HEK293 (cell line): ENCODE measurements at regions not wholly inside any gene's neighbourhood (a gene's known extent, or its start where the extent isn't known, plus 50 kb on each side); places are given as distances from the start of the nearest gene placed in this dataset.

Experiments used
- CTCF ChIA-PET: fragments of 350-600 bp; formaldehyde crosslinking; extraction: SDS; loops from one replicate; lab custom pipeline; 2021; ENCODE audit warnings: antibody characterized with exemption; lab: Yijun Ruan, JAX
- POLR2A ChIA-PET: fragments of 300-600 bp; formaldehyde crosslinking; extraction: SDS; loops from one replicate; lab custom pipeline; 2020; ENCODE audit warnings: antibody characterized with exemption, inconsistent platforms; lab: Yijun Ruan, JAX
- H3K27ac ChIP-seq: fragments of 200-500 bp; sonication (Bioruptor generic); 2 replicates; pipeline ENCODE4 v1.5.1; 2014; ENCODE audit warnings: low read depth, low read length, control low read depth, inconsistent platforms; ENCODE audit errors: extremely low read depth
- H3K36me3 ChIP-seq, 2 experiments: fragments of 200-500 bp in 1 of 2; sonication (Bioruptor generic) in 1 of 2; 1 replicate in 1 of 2; 2 replicates in 1 of 2; pipeline ENCODE4 v1.5.1; 2014 to 2017; ENCODE audit warnings: inconsistent platforms in 2 of 2, low read length in 2 of 2; ENCODE audit not compliant: control insufficient read depth in 2 of 2, insufficient read depth in 1 of 2
- H3K4me1 ChIP-seq: fragments of 200-500 bp; sonication (Bioruptor generic); 2 replicates; pipeline ENCODE4 v1.5.1; 2014; ENCODE audit warnings: mild to moderate bottlenecking, low read length, inconsistent platforms; ENCODE audit not compliant: control insufficient read depth, insufficient read depth
- H3K4me3 ChIP-seq: 2 replicates; pipeline ENCODE4 v1.5.1; 2011; ENCODE audit warnings: low read depth, mild to moderate bottlenecking, control low read depth, low read length, moderate library complexity
- H3K9me3 ChIP-seq: fragments of 200-500 bp; sonication (Bioruptor generic); 2 replicates; pipeline ENCODE4 v1.5.1; 2014; ENCODE audit warnings: low read depth, low read length, inconsistent platforms; ENCODE audit not compliant: control insufficient read depth, insufficient read depth
- KLF1 ChIP-seq: fragments of 450-650 bp; formaldehyde crosslinking; IDR thresholded peaks from 2 replicates; pipeline ENCODE4 v1.5.1; 2016; ENCODE audit warnings: missing biosample characterization, missing genetic modification characterization
- KLF9 ChIP-seq: fragments of 450-650 bp; formaldehyde crosslinking; IDR thresholded peaks from 2 replicates; pipeline ENCODE4 v1.5.1; 2016; ENCODE audit warnings: missing biosample characterization, missing genetic modification characterization, low read depth
- MEIS1 ChIP-seq: sonication (generic); formaldehyde crosslinking; IDR thresholded peaks from 2 replicates; pipeline ENCODE4 v1.8.1; 2022; ENCODE audit warnings: missing genetic modification reagents, mild to moderate bottlenecking, borderline replicate concordance
- OVOL3 ChIP-seq: fragments of 450-650 bp; formaldehyde crosslinking; IDR thresholded peaks from 2 replicates; pipeline ENCODE4 v1.5.1; 2016; ENCODE audit warnings: missing biosample characterization, missing genetic modification characterization
- TRIM28 ChIP-seq: IDR thresholded peaks from 2 replicates; pipeline ENCODE4 v1.6.1; 2011; ENCODE audit warnings: low read length, control low read depth, borderline replicate concordance
- YY2 ChIP-seq: fragments of 450-650 bp; formaldehyde crosslinking; IDR thresholded peaks from 2 replicates; pipeline ENCODE4 v1.5.1; 2016; ENCODE audit warnings: missing biosample characterization, missing genetic modification characterization
- ZBTB21 ChIP-seq: fragments of 450-650 bp; formaldehyde crosslinking; IDR thresholded peaks from 2 replicates; pipeline ENCODE4 v1.5.1; 2017; ENCODE audit warnings: missing biosample characterization, missing genetic modification characterization
- ZFP41 ChIP-seq: fragments of 450-650 bp; formaldehyde crosslinking; IDR thresholded peaks from 2 replicates; pipeline ENCODE4 v1.5.1; 2016; ENCODE audit warnings: missing biosample characterization, missing genetic modification characterization, borderline replicate concordance
- ZNF10 ChIP-seq: fragments of 450-650 bp; formaldehyde crosslinking; IDR thresholded peaks from 2 replicates; pipeline ENCODE4 v1.5.1; 2017; ENCODE audit warnings: missing biosample characterization, missing genetic modification characterization
- ZNF114 ChIP-seq: fragments of 450-650 bp; formaldehyde crosslinking; IDR thresholded peaks from 2 replicates; pipeline ENCODE4 v1.5.0; 2017; ENCODE audit warnings: missing biosample characterization, missing genetic modification characterization
- ZNF133 ChIP-seq: fragments of 450-650 bp; formaldehyde crosslinking; IDR thresholded peaks from 2 replicates; pipeline ENCODE4 v1.5.1; 2016; ENCODE audit warnings: missing biosample characterization, missing genetic modification characterization
- ZNF202 ChIP-seq: fragments of 450-650 bp; formaldehyde crosslinking; IDR thresholded peaks from 2 replicates; pipeline ENCODE4 v1.5.1; 2016; ENCODE audit warnings: missing biosample characterization, missing genetic modification characterization, borderline replicate concordance
- ZNF239 ChIP-seq: fragments of 450-650 bp; formaldehyde crosslinking; IDR thresholded peaks from 2 replicates; pipeline ENCODE4 v1.5.1; 2016; ENCODE audit warnings: missing biosample characterization, missing genetic modification characterization
- ZNF248 ChIP-seq: fragments of 450-650 bp; formaldehyde crosslinking; IDR thresholded peaks from 2 replicates; pipeline ENCODE4 v1.5.1; 2017; ENCODE audit warnings: missing biosample characterization, missing genetic modification characterization
- ZNF350 ChIP-seq: fragments of 450-650 bp; formaldehyde crosslinking; IDR thresholded peaks from 2 replicates; pipeline ENCODE4 v1.5.0; 2017; ENCODE audit warnings: missing biosample characterization, mild to moderate bottlenecking, missing genetic modification characterization
- ZNF473 ChIP-seq: fragments of 450-650 bp; formaldehyde crosslinking; IDR thresholded peaks from 2 replicates; pipeline ENCODE4 v1.5.1; 2017; ENCODE audit warnings: missing biosample characterization, missing genetic modification characterization
- ZNF768 ChIP-seq: fragments of 450-650 bp; formaldehyde crosslinking; IDR thresholded peaks from 2 replicates; pipeline ENCODE4 v1.5.1; 2018; ENCODE audit warnings: missing biosample characterization, mild to moderate bottlenecking, missing genetic modification characterization
- ZNF830 ChIP-seq: fragments of 450-650 bp; IDR thresholded peaks from 2 replicates; pipeline ENCODE4 v1.5.0; 2018; ENCODE audit warnings: missing biosample characterization, missing genetic modification characterization, low read depth, mild to moderate bottlenecking, moderate library complexity
- ZSCAN16 ChIP-seq: fragments of 450-650 bp; formaldehyde crosslinking; IDR thresholded peaks from 2 replicates; pipeline ENCODE4 v1.5.1; 2016; ENCODE audit warnings: missing biosample characterization, missing genetic modification characterization
- ZSCAN30 ChIP-seq: fragments of 450-650 bp; IDR thresholded peaks from 2 replicates; pipeline ENCODE4 v1.5.1; 2018; ENCODE audit warnings: missing biosample characterization, mild to moderate bottlenecking, missing genetic modification characterization, moderate library complexity
- ZXDB ChIP-seq: fragments of 450-650 bp; formaldehyde crosslinking; IDR thresholded peaks from 2 replicates; pipeline ENCODE4 v1.5.1; 2016; ENCODE audit warnings: missing biosample characterization, missing genetic modification characterization
- TF ChIP-seq, protein P1 (sequence below): fragments of 450-650 bp; formaldehyde crosslinking; IDR thresholded peaks from 2 replicates; pipeline ENCODE4 v1.5.1; 2016; ENCODE audit warnings: missing biosample characterization, missing genetic modification characterization
- TF ChIP-seq, protein P2 (sequence below): fragments of 450-650 bp; formaldehyde crosslinking; IDR thresholded peaks from 2 replicates; pipeline ENCODE4 v1.5.1; 2016; ENCODE audit warnings: missing biosample characterization, missing genetic modification characterization
- TF ChIP-seq, protein P3 (sequence below): fragments of 450-650 bp; formaldehyde crosslinking; IDR thresholded peaks from 2 replicates; pipeline ENCODE4 v1.5.1; 2016; ENCODE audit warnings: missing biosample characterization, missing genetic modification characterization, borderline replicate concordance
- TF ChIP-seq, protein P4 (sequence below): fragments of 450-650 bp; formaldehyde crosslinking; IDR thresholded peaks from 2 replicates; pipeline ENCODE4 v1.5.1; 2017; ENCODE audit warnings: missing biosample characterization, missing genetic modification characterization
- TF ChIP-seq, protein P5 (sequence below): fragments of 450-650 bp; formaldehyde crosslinking; IDR thresholded peaks from 2 replicates; pipeline ENCODE4 v1.5.1; 2016; ENCODE audit warnings: missing biosample characterization, missing genetic modification characterization

DNA sequence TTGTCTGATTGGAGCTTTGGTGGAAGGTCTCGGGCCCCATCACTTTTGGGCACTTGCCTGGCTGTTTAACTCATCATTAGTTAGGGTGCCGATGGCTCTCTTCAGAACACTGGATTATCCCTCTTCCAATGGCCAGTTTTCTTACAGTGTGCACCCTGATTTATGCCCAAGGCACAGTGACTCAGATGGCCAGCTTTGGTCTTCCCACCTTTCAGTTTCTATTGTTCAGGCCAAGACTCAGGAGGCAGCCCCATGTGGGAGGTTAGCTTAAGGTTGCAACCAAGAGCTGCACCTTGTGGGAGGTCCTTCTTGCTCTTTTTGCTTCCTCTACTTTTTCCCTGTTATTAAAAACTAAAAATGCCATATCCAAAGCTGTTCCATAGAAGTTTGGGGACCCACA lies 121.0 kb upstream of the ZNF91 start:
- TF ChIP-seq TRIM28 (no peak), ZSCAN30 (no peak), MEIS1 (CRISPR knock-in tag) (no peak), ZNF768 (no peak), ZSCAN16 (tag by site-specific recombination) (no peak), ZNF830 (tag by site-specific recombination) (no peak), YY2 (tag by site-specific recombination) (no peak), ZFP41 (tag by site-specific recombination) (no peak), ZBTB21 (tag by site-specific recombination) (no peak), ZNF239 (tag by site-specific recombination) (no peak), ZNF114 (no peak), KLF1 (no peak)
- TF ChIP-seq, protein P1, sequence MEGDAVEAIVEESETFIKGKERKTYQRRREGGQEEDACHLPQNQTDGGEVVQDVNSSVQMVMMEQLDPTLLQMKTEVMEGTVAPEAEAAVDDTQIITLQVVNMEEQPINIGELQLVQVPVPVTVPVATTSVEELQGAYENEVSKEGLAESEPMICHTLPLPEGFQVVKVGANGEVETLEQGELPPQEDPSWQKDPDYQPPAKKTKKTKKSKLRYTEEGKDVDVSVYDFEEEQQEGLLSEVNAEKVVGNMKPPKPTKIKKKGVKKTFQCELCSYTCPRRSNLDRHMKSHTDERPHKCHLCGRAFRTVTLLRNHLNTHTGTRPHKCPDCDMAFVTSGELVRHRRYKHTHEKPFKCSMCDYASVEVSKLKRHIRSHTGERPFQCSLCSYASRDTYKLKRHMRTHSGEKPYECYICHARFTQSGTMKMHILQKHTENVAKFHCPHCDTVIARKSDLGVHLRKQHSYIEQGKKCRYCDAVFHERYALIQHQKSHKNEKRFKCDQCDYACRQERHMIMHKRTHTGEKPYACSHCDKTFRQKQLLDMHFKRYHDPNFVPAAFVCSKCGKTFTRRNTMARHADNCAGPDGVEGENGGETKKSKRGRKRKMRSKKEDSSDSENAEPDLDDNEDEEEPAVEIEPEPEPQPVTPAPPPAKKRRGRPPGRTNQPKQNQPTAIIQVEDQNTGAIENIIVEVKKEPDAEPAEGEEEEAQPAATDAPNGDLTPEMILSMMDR (tag by site-specific recombination) = no peak
- TF ChIP-seq, protein P2, sequence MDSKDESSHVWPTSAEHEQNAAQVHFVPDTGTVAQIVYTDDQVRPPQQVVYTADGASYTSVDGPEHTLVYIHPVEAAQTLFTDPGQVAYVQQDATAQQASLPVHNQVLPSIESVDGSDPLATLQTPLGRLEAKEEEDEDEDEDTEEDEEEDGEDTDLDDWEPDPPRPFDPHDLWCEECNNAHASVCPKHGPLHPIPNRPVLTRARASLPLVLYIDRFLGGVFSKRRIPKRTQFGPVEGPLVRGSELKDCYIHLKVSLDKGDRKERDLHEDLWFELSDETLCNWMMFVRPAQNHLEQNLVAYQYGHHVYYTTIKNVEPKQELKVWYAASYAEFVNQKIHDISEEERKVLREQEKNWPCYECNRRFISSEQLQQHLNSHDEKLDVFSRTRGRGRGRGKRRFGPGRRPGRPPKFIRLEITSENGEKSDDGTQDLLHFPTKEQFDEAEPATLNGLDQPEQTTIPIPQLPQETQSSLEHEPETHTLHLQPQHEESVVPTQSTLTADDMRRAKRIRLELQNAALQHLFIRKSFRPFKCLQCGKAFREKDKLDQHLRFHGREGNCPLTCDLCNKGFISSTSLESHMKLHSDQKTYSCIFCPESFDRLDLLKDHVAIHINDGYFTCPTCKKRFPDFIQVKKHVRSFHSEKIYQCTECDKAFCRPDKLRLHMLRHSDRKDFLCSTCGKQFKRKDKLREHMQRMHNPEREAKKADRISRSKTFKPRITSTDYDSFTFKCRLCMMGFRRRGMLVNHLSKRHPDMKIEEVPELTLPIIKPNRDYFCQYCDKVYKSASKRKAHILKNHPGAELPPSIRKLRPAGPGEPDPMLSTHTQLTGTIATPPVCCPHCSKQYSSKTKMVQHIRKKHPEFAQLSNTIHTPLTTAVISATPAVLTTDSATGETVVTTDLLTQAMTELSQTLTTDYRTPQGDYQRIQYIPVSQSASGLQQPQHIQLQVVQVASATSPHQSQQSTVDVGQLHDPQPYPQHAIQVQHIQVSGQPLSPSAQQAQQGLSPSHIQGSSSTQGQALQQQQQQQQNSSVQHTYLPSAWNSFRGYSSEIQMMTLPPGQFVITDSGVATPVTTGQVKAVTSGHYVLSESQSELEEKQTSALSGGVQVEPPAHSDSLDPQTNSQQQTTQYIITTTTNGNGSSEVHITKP (tag by site-specific recombination) = no peak
- CTCF ChIA-PET = no interaction called here
- Histone ChIP-seq H3K27ac (no peak overlapping the region), H3K4me3 (no peak overlapping the region), H3K9me3 (no peaks in the 10 kb centered on the region), H3K4me1 (no peaks in the 10 kb centered on the region), H3K36me3 (no peaks in the 10 kb centered on the region)
- POLR2A ChIA-PET = no interaction called here

DNA sequence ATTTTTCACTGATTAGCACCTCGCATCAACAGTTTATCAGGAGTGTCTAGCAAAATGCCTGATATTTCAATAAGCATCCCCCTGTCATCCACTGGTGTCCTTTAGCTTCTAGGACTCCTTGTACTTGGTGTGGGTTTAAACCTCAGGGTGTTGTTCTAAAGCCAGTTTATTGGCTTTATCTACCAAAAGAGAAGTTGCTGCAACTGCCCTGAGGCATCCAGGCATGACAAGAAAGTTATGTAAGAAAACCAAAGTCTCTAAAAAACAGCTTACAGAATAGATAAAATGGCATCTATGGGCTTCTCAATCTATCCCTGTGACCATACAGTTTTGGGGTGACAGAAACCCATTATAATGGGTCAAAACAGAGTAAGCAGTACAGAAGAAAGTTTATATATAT lies 120.3 kb upstream of the ZNF91 start:
- CTCF ChIA-PET = no interaction called here
- POLR2A ChIA-PET = no interaction called here
- H3K4me3 ChIP-seq = no peak overlapping the region
- TF ChIP-seq ZNF10 (tag by site-specific recombination) (no peak), KLF1 (no peak), ZNF248 (tag by site-specific recombination) (no peak), ZNF202 (tag by site-specific recombination) (no peak), ZSCAN16 (tag by site-specific recombination) (no peak), ZNF133 (no peak), KLF9 (tag by site-specific recombination) (no peak), ZNF473 (tag by site-specific recombination) (no peak), ZNF350 (tag by site-specific recombination) (no peak), OVOL3 (tag by site-specific recombination) (no peak), ZXDB (tag by site-specific recombination) (no peak)
- TF ChIP-seq, protein P3, sequence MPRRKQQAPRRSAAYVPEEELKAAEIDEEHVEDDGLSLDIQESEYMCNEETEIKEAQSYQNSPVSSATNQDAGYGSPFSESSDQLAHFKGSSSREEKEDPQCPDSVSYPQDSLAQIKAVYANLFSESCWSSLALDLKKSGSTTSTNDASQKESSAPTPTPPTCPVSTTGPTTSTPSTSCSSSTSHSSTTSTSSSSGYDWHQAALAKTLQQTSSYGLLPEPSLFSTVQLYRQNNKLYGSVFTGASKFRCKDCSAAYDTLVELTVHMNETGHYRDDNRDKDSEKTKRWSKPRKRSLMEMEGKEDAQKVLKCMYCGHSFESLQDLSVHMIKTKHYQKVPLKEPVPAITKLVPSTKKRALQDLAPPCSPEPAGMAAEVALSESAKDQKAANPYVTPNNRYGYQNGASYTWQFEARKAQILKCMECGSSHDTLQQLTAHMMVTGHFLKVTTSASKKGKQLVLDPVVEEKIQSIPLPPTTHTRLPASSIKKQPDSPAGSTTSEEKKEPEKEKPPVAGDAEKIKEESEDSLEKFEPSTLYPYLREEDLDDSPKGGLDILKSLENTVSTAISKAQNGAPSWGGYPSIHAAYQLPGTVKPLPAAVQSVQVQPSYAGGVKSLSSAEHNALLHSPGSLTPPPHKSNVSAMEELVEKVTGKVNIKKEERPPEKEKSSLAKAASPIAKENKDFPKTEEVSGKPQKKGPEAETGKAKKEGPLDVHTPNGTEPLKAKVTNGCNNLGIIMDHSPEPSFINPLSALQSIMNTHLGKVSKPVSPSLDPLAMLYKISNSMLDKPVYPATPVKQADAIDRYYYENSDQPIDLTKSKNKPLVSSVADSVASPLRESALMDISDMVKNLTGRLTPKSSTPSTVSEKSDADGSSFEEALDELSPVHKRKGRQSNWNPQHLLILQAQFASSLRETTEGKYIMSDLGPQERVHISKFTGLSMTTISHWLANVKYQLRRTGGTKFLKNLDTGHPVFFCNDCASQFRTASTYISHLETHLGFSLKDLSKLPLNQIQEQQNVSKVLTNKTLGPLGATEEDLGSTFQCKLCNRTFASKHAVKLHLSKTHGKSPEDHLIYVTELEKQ (tag by site-specific recombination) = no peak
- TF ChIP-seq, protein P4, sequence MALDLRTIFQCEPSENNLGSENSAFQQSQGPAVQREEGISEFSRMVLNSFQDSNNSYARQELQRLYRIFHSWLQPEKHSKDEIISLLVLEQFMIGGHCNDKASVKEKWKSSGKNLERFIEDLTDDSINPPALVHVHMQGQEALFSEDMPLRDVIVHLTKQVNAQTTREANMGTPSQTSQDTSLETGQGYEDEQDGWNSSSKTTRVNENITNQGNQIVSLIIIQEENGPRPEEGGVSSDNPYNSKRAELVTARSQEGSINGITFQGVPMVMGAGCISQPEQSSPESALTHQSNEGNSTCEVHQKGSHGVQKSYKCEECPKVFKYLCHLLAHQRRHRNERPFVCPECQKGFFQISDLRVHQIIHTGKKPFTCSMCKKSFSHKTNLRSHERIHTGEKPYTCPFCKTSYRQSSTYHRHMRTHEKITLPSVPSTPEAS (tag by site-specific recombination) = no peak
- TF ChIP-seq, protein P5, sequence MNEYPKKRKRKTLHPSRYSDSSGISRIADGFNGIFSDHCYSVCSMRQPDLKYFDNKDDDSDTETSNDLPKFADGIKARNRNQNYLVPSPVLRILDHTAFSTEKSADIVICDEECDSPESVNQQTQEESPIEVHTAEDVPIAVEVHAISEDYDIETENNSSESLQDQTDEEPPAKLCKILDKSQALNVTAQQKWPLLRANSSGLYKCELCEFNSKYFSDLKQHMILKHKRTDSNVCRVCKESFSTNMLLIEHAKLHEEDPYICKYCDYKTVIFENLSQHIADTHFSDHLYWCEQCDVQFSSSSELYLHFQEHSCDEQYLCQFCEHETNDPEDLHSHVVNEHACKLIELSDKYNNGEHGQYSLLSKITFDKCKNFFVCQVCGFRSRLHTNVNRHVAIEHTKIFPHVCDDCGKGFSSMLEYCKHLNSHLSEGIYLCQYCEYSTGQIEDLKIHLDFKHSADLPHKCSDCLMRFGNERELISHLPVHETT (tag by site-specific recombination) = no peak

More for the DNA sequence above, 120.3 kb upstream of the ZNF91 start:
- H3K4me1 ChIP-seq = no peaks in the 10 kb centered on the region
- H3K27ac ChIP-seq = no peak overlapping the region
- no peaks in the 10 kb centered on the region for H3K36me3 ChIP-seq
- H3K9me3 ChIP-seq = no peaks in the 10 kb centered on the region
